ENCODE measurements at regions not wholly inside any gene's neighbourhood (a gene's known extent, or its start where the extent isn't known, plus 50 kb on each side); places are given as distances from the start of the nearest gene placed in this dataset.

GRCh38 chr11:123364080-123364479, 66.0 kb upstream of the GRAMD1B start (continued):
- no peak for TF ChIP-seq REST (IDR thresholded peaks at IDR 0.05)
- TF ChIP-seq JUND (IDR thresholded peaks at IDR 0.05): no peak
- TF ChIP-seq MAX (IDR thresholded peaks at IDR 0.05): no peak

GRCh38 chr11:123363556-123363955, 66.5 kb upstream of the GRAMD1B start:
- WGBS: 65% methylated on average over 4 of the region's 4 CpGs
- Histone ChIP-seq H3K9me3 (ENCODE audit: control insufficient read depth in 4 of 4, low read length in 3 of 4) (no peaks in the 10 kb centered on the region), H3K9ac (ENCODE audit: low read depth in 1 of 2, low read length in 2 of 2) (no peak overlapping the region), H3K4me3 (ENCODE audit: low read depth in 1 of 3, low read length in 3 of 3) (no peak overlapping the region), H3K36me3 (ENCODE audit: control insufficient read depth in 4 of 4, insufficient read depth in 3 of 4, low read depth in 1 of 4, low read length in 3 of 4) (no peaks in the 10 kb centered on the region), H3K4me1 (ENCODE audit: control insufficient read depth in 4 of 4, insufficient read depth in 4 of 4, low read length in 3 of 4) (no peaks in the 10 kb centered on the region), H3K27me3 (ENCODE audit: control insufficient read depth in 4 of 4, insufficient read depth in 4 of 4, low read length in 3 of 4) (peaks cover 0 to 10% (median 2%) of the 10 kb centered on the region in 4 donors), H3K27ac (ENCODE audit: low read depth in 1 of 2, low read length in 2 of 2) (no peak overlapping the region)
- DNase-seq (ENCODE audit: low spot score): no peak
- TF ChIP-seq HNF4G (IDR thresholded peaks at IDR 0.05): no peak
- TF ChIP-seq TAF1 (conservative IDR thresholded peaks at IDR 0.05): no peak
- TF ChIP-seq MAX (IDR thresholded peaks at IDR 0.05): no peak
- TF ChIP-seq REST (IDR thresholded peaks at IDR 0.05): no peak
- TF ChIP-seq GABPA (IDR thresholded peaks at IDR 0.05 in 1 of 2, conservative IDR thresholded peaks at IDR 0.05 in 1 of 2): no peak
- no peak for TF ChIP-seq CTCF (IDR thresholded peaks at IDR 0.05; ENCODE audit: low read depth, low read length, missing input control)
- no peak for TF ChIP-seq YY1 (IDR thresholded peaks at IDR 0.05)
- no peak for TF ChIP-seq HNF4A (conservative IDR thresholded peaks at IDR 0.05)

- no peaks in the 10 kb centered on the region for H3K36me3 ChIP-seq (ENCODE audit: control insufficient read depth in 4 of 4, insufficient read depth in 3 of 4, low read depth in 1 of 4, low read length in 3 of 4)
- H3K9me3 ChIP-seq (ENCODE audit: control insufficient read depth in 4 of 4, low read length in 3 of 4): no peaks in the 10 kb centered on the region
- H3K4me3 ChIP-seq (ENCODE audit: low read depth in 1 of 3, low read length in 3 of 3): no peak overlapping the region
- H3K27ac ChIP-seq (ENCODE audit: low read depth in 1 of 2, low read length in 2 of 2): no peak overlapping the region
- H3K9ac ChIP-seq (ENCODE audit: low read depth in 1 of 2, low read length in 2 of 2): no peak overlapping the region
- DNase-seq (ENCODE audit: low spot score): no peak
- peaks cover 0 to 6% (median 0%) of the 10 kb centered on the region in 4 donors for H3K4me1 ChIP-seq (ENCODE audit: control insufficient read depth in 4 of 4, insufficient read depth in 4 of 4, low read length in 3 of 4)
- WGBS: 50% methylated on average over 9 of the region's 9 CpGs
- peaks cover 0 to 10% (median 4%) of the 10 kb centered on the region in 4 donors for H3K27me3 ChIP-seq (ENCODE audit: control insufficient read depth in 4 of 4, insufficient read depth in 4 of 4, low read length in 3 of 4)
- TF ChIP-seq HNF4A (conservative IDR thresholded peaks at IDR 0.05) (no peak), JUND (IDR thresholded peaks at IDR 0.05) (no peak), ATF3 (IDR thresholded peaks at IDR 0.05) (no peak), MAX (IDR thresholded peaks at IDR 0.05) (no peak), FOXA2 (IDR thresholded peaks at IDR 0.05) (no peak), GABPA (IDR thresholded peaks at IDR 0.05 in 1 of 2, conservative IDR thresholded peaks at IDR 0.05 in 1 of 2) (no peak), FOXA1 (IDR thresholded peaks at IDR 0.05) (no peak), ZBTB33 (IDR thresholded peaks at IDR 0.05) (no peak), TAF1 (conservative IDR thresholded peaks at IDR 0.05) (no peak), RAD21 (IDR thresholded peaks at IDR 0.05) (no peak)
Observed at GRCh38 chr11:123362941-123363340, 67.1 kb upstream of the GRAMD1B start.
